Gastroesophageal sphincter (tissue), 3 donors: ENCODE measurements at regions not wholly inside any gene's neighbourhood (a gene's known extent, or its start where the extent isn't known, plus 50 kb on each side); places are given as distances from the start of the nearest gene placed in this dataset.

Experiments used
- CTCF ChIP-seq, 4 experiments: fragments of 200-600 bp in 2 of 4; fragments of 450-650 bp in 2 of 4; sonication (generic) in 1 of 4; IDR thresholded peaks; one replicate each; pipeline ENCODE4 v1.5.1; 2017 to 2019; ENCODE audit warnings: antibody characterized with exemption in 4 of 4, mild to moderate bottlenecking in 2 of 4, moderate library complexity in 2 of 4
- POLR2A ChIP-seq, 2 donors: fragments of 450-650 bp; IDR thresholded peaks; one replicate each; pipeline ENCODE4 v1.6.1; 2017; ENCODE audit warnings: antibody characterized with exemption in 2 of 2, mild to moderate bottlenecking in 2 of 2, moderate library complexity in 1 of 2

GRCh38 chr16:86067936-86068335 is 169.0 kb downstream of the IRF8 start:
- TF ChIP-seq CTCF (IDR thresholded peaks at IDR 0.05) (no peak), POLR2A (IDR thresholded peaks at IDR 0.05) (no peak)
